Gastrocnemius medialis (tissue), 4 donors: ENCODE measurements at regions not wholly inside any gene's neighbourhood (a gene's known extent, or its start where the extent isn't known, plus 50 kb on each side); places are given as distances from the start of the nearest gene placed in this dataset.

Experiments used
- ATAC-seq, 2 donors: fragments of 150-250 bp; one replicate each; pipeline ENCODE4 v1.9.1; 2016
- DNase-seq, 2 donors: peaks; one replicate each; pipeline ENCODE4 v3.0.0-alpha.2; 2019
- H3K27ac ChIP-seq, 4 donors: fragments of 200-600 bp; sonication (generic); 1 replicate in 1 of 4; 2 replicates in 3 of 4; pipeline ENCODE4 v1.5.1; 2016 to 2018; ENCODE audit warnings: mild to moderate bottlenecking in 2 of 4, moderate library complexity in 1 of 4
- H3K27me3 ChIP-seq, 3 donors: fragments of 200-600 bp; sonication (generic) in 2 of 3; 1 replicate in 1 of 3; 2 replicates in 2 of 3; pipeline versions ENCODE4 v1.5.1 to v1.6.0; 2016 to 2019; ENCODE audit warnings: mild to moderate bottlenecking in 1 of 3, moderate library complexity in 1 of 3
- H3K36me3 ChIP-seq, 2 donors: fragments of 200-600 bp; sonication (generic) in 1 of 2; one replicate each; pipeline ENCODE4 v1.5.1; 2017 to 2018
- H3K4me1 ChIP-seq, 2 donors: fragments of 200-600 bp; sonication (generic) in 1 of 2; one replicate each; pipeline ENCODE4 v1.5.1; 2016 to 2017; ENCODE audit warnings: mild to moderate bottlenecking in 2 of 2
- H3K4me3 ChIP-seq, 4 donors: fragments of 200-600 bp; sonication (generic) in 3 of 4; 1 replicate in 1 of 4; 2 replicates in 3 of 4; pipeline ENCODE4 v1.5.1; 2016 to 2019; ENCODE audit warnings: mild to moderate bottlenecking in 2 of 4
- H3K9me3 ChIP-seq, 3 donors: fragments of 200-600 bp; sonication (generic) in 2 of 3; 1 replicate in 1 of 3; 2 replicates in 2 of 3; pipeline ENCODE4 v1.5.1; 2016 to 2019
- POLR2A ChIP-seq, 2 donors: fragments of 450-650 bp; IDR thresholded peaks; one replicate each; pipeline ENCODE4 v1.6.1; 2017; ENCODE audit warnings: antibody characterized with exemption in 2 of 2, mild to moderate bottlenecking in 2 of 2, moderate library complexity in 2 of 2
- in situ Hi-C, 4 donors: fragments of 200-750 bp; cut with MboI; loops; one replicate each; pipeline versions ENCODE4 v1.15.0 to v1.8.0; 2017; ENCODE audit warnings: low sequenced_read_pairs in 4 of 4
- intact Hi-C: fragments of 100-400 bp; cut with DNase I; formaldehyde crosslinking; loops from one replicate; pipeline ENCODE4 v1.15.1; 2023; ENCODE audit warnings: low total_unique reads
- TF ChIP-seq, protein P1 (sequence below), 5 experiments: fragments of 450-650 bp in 3 of 5; fragments of 200-600 bp in 2 of 5; sonication (generic) in 2 of 5; IDR thresholded peaks in 4 of 5; conservative IDR thresholded peaks in 1 of 5; 1 replicate in 4 of 5; 2 replicates in 1 of 5; pipeline ENCODE4 v1.5.1; 2016 to 2019; ENCODE audit warnings: antibody characterized with exemption in 5 of 5, mild to moderate bottlenecking in 3 of 5, moderate library complexity in 3 of 5

GRCh38 chrX:38856670-38857265 is 55.5 kb downstream of the MID1IP1 start:
- in situ Hi-C loops = no loop called here
- no peaks in the 10 kb centered on the region for H3K9me3 ChIP-seq

DNA sequence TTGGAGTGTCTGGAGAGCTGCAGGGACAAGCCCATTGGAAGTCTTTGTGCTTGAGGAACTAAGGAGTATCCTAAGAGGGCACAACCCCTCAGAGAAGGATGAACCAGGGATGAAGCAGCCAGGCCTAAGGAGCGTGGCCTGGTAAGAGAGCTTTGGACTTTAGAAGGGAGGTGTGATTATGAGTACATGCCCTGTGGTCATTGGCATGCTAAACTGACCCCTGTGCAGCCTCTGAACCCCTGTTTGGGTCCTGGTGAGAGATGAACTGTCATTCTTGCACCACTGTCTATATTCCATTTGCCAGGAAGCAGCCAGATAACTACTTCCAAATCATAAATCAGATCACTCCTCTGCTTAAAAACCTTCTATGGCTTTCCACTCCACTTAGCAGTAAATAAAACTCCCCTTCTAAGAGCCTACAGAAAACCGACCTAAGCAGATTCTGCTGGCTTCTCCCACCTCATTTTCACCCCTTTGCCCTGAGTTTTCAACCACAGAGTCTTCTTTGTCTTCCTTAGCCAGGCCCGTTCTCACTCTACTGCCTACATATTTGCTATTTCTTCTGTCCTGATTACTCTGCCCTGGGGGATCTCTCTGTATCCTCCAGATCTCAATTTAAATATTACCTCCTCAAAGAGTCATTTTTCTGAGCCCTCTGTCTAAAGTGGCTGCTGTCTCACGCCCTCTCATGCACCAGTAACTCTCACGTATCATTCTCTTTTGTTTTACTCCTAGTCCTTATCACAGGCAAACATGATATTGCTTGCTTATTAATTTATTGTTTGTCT is 56.7 kb downstream of the MID1IP1 start:
- ATAC-seq = no peak
- DNase-seq = no peak
- in situ Hi-C loops = no loop called here
- intact Hi-C loops = no loop called here
- peak overlapping the region in 2 of 4 donors; percentile 11 to 18 for H3K27ac ChIP-seq
- TF ChIP-seq, protein P1, sequence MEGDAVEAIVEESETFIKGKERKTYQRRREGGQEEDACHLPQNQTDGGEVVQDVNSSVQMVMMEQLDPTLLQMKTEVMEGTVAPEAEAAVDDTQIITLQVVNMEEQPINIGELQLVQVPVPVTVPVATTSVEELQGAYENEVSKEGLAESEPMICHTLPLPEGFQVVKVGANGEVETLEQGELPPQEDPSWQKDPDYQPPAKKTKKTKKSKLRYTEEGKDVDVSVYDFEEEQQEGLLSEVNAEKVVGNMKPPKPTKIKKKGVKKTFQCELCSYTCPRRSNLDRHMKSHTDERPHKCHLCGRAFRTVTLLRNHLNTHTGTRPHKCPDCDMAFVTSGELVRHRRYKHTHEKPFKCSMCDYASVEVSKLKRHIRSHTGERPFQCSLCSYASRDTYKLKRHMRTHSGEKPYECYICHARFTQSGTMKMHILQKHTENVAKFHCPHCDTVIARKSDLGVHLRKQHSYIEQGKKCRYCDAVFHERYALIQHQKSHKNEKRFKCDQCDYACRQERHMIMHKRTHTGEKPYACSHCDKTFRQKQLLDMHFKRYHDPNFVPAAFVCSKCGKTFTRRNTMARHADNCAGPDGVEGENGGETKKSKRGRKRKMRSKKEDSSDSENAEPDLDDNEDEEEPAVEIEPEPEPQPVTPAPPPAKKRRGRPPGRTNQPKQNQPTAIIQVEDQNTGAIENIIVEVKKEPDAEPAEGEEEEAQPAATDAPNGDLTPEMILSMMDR (IDR thresholded peaks at IDR 0.05 in 4 of 5, conservative IDR thresholded peaks at IDR 0.05 in 1 of 5) = no peak
- no peak for TF ChIP-seq POLR2A (IDR thresholded peaks at IDR 0.05)
- no peak overlapping the region for H3K4me3 ChIP-seq
- no peaks in the 10 kb centered on the region for H3K36me3 ChIP-seq
- H3K27me3 ChIP-seq = no peaks in the 10 kb centered on the region
- no peaks in the 10 kb centered on the region for H3K9me3 ChIP-seq
- peaks cover 3 to 4% of the 10 kb centered on the region in 2 donors for H3K4me1 ChIP-seq

More at GRCh38 chrX:38856670-38857265, 55.5 kb downstream of the MID1IP1 start:
- no peak for ATAC-seq
- Histone ChIP-seq H3K4me3 (no peak overlapping the region), H3K4me1 (peaks cover 3 to 4% of the 10 kb centered on the region in 2 donors), H3K36me3 (no peaks in the 10 kb centered on the region), H3K27ac (no peak overlapping the region), H3K27me3 (no peaks in the 10 kb centered on the region)
- TF ChIP-seq POLR2A (IDR thresholded peaks at IDR 0.05) = no peak
- TF ChIP-seq, protein P1 (IDR thresholded peaks at IDR 0.05 in 4 of 5, conservative IDR thresholded peaks at IDR 0.05 in 1 of 5) = no peak
- intact Hi-C loops = no loop called here
- no peak for DNase-seq

- TF ChIP-seq, protein P1 (IDR thresholded peaks at IDR 0.05 in 4 of 5, conservative IDR thresholded peaks at IDR 0.05 in 1 of 5) = no peak
- no peak for TF ChIP-seq POLR2A (IDR thresholded peaks at IDR 0.05)
- H3K36me3 ChIP-seq = no peaks in the 10 kb centered on the region
- intact Hi-C loops (loop anchor here (5.0 kb wide), 1 partner anchor 57 kb away; the partner anchor contains the start of gene MID1IP1), in situ Hi-C loops (no loop called here)
- no peak overlapping the region for H3K27ac ChIP-seq
- DNase-seq (no peak), ATAC-seq (no peak)
- no peak overlapping the region for H3K4me3 ChIP-seq
- H3K4me1 ChIP-seq = peaks cover 11% of the 10 kb centered on the region in 2 donors
- H3K27me3 ChIP-seq = no peaks in the 10 kb centered on the region
- H3K9me3 ChIP-seq = no peaks in the 10 kb centered on the region
Observed at GRCh38 chrX:38859602-38860001, 58.3 kb downstream of the MID1IP1 start.

- TF ChIP-seq POLR2A (IDR thresholded peaks at IDR 0.05) = no peak
- Histone ChIP-seq H3K27ac (no peak overlapping the region), H3K9me3 (no peaks in the 10 kb centered on the region), H3K27me3 (no peaks in the 10 kb centered on the region), H3K4me1 (peaks cover 7 to 10% of the 10 kb centered on the region in 2 donors), H3K4me3 (no peak overlapping the region), H3K36me3 (no peaks in the 10 kb centered on the region)
- ATAC-seq (no peak), DNase-seq (no peak)
- in situ Hi-C loops = no loop called here
- intact Hi-C loops = loop anchor here (5.0 kb wide), 1 partner anchor 58 kb away; the partner anchor contains the start of gene MID1IP1
Observed at GRCh38 chrX:38860106-38861013, 59.1 kb downstream of the MID1IP1 start.
